ENCODE measurements at regions not wholly inside any gene's neighbourhood (a gene's known extent, or its start where the extent isn't known, plus 50 kb on each side); places are given as distances from the start of the nearest gene placed in this dataset.
"Not testable (repeated sequence)": the region's sequence is repeated elsewhere in the genome, so short reads cannot be mapped to it uniquely, and the experiment has no call there.

DNA sequence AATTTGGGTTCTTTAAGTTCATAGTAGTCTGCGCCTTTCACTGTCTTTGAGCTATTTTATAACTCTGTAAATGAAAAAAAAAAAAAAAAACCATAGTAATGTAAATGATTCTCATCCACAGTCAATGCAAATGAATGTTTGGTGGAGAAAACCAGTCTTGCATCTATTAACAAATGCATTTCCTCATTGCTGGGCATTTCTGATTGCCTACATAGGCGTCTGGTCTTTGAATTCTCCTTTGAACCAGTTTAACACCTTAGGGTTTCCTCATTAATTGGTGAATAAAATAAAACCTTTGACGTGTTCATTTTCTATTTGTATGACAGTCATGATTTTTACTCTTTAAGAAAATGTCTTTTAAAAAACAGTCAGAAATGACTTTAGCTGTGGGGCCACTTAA, 114.8 kb downstream of the C12orf75 start:
- no peaks in the 10 kb centered on the region for H3K36me3 Mint-ChIP-seq
- H3K4me1 Mint-ChIP-seq: no peaks in the 10 kb centered on the region
- H3K27ac Mint-ChIP-seq: no peak overlapping the region
- peaks cover 31% of the 10 kb centered on the region for H3K27me3 Mint-ChIP-seq
- H3K4me3 Mint-ChIP-seq: no peak overlapping the region
- ATAC-seq (ENCODE audit: low read depth) (no peak), DNase-seq (no peak)
- H3K9me3 Mint-ChIP-seq: no peaks in the 10 kb centered on the region
- POLR2A ChIA-PET: no interaction called here

- Mint-ChIP-seq H3K27me3 (peaks cover 28% of the 10 kb centered on the region), H3K9me3 (no peaks in the 10 kb centered on the region), H3K4me1 (no peaks in the 10 kb centered on the region), H3K27ac (no peak overlapping the region), H3K4me3 (no peak overlapping the region), H3K36me3 (no peaks in the 10 kb centered on the region)
- POLR2A ChIA-PET: no interaction called here
- ATAC-seq (ENCODE audit: low read depth): no peak
- DNase-seq: no peak
Observed at GRCh38 chr12:105445649-105446048, 115.2 kb downstream of the C12orf75 start.

DNA sequence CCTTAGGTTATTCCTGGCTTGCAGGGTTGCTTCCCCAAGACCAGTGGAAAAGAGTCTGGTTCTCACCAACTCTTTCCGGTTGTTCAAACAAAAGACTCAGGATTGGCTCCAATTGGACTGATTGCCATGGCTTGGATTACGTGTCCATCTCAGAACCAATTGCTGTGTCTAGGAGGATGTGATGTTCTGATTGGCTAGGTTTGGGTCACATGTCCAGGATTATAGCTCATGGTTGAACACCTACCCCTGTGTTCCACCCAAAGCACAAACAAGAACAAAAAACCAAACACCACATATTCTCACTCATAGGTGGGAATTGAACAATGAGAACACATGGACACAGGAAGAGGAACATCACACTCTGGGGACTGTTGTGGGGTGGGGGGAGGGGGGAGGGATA, 116.0 kb downstream of the C12orf75 start:
- H3K27ac Mint-ChIP-seq; ATAC-seq (ENCODE audit: low read depth); H3K4me1 Mint-ChIP-seq; H3K4me3 Mint-ChIP-seq; H3K9me3 Mint-ChIP-seq; H3K36me3 Mint-ChIP-seq; DNase-seq; POLR2A ChIA-PET: not testable (repeated sequence)
- H3K27me3 Mint-ChIP-seq: peaks cover 30% of the 10 kb centered on the region

DNA sequence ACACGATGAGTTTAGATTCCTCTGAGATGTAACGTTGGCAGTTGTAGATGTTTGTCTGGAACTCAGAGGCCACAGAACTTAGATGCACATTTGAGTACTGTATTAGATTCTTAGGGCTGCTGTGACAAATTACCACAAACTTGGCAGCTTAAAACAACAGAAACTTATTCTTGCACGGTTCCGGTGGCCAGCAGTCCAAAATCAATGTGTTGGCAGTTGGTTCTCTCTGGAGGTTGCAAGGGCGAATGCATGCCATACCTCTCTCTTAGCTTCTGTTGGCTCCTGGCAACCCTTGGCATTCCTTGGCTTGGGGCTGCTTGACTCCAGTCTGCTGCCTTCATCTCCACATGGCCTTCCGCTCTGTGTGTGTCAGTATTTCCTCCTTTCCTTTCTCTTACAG, 118.9 kb downstream of the C12orf75 start:
- no peaks in the 10 kb centered on the region for H3K36me3 Mint-ChIP-seq
- ATAC-seq (ENCODE audit: low read depth) (no peak), DNase-seq (no peak)
- POLR2A ChIA-PET: no interaction called here
- no peaks in the 10 kb centered on the region for H3K4me1 Mint-ChIP-seq
- H3K27me3 Mint-ChIP-seq: peaks cover 15% of the 10 kb centered on the region
- H3K4me3 Mint-ChIP-seq: no peak overlapping the region
- no peak overlapping the region for H3K27ac Mint-ChIP-seq
- H3K9me3 Mint-ChIP-seq: no peaks in the 10 kb centered on the region

GRCh38 chr12:105451211-105451610, 120.7 kb downstream of the C12orf75 start:
- POLR2A ChIA-PET: no interaction called here
- H3K36me3 Mint-ChIP-seq: no peaks in the 10 kb centered on the region
- no peak for DNase-seq
- no peaks in the 10 kb centered on the region for H3K4me1 Mint-ChIP-seq
- H3K9me3 Mint-ChIP-seq: no peaks in the 10 kb centered on the region
- H3K27ac Mint-ChIP-seq: no peak overlapping the region
- peaks cover 15% of the 10 kb centered on the region for H3K27me3 Mint-ChIP-seq
- ATAC-seq (ENCODE audit: low read depth): no peak
- no peak overlapping the region for H3K4me3 Mint-ChIP-seq

GRCh38 chr12:105451798-105452197, 121.3 kb downstream of the C12orf75 start:
- Mint-ChIP-seq H3K9me3 (no peaks in the 10 kb centered on the region), H3K27me3 (peaks cover 16% of the 10 kb centered on the region)

DNA sequence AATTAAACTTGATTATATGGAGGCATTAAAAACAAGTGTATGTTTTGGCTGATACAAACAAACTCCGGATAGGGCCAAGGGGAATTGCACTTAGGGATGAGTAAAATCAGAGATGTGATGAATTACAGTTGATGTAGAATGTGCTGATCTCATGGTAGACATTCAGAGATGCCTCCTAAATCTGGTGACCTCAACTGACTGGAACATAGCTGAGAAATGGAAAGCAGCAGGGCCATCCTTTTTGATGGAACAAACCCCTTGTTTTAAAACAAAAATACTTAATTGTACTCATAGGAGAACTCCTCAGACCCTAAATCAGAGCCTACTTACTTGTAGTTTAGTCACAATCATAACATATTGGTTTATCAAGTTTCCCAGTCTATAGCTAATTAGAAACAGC, 122.8 kb downstream of the C12orf75 start:
- no peaks in the 10 kb centered on the region for H3K4me1 Mint-ChIP-seq
- no peak overlapping the region for H3K4me3 Mint-ChIP-seq
- H3K27me3 Mint-ChIP-seq: peaks cover 20% of the 10 kb centered on the region
- H3K36me3 Mint-ChIP-seq: no peaks in the 10 kb centered on the region
- ATAC-seq (ENCODE audit: low read depth) (no peak), DNase-seq (no peak)
- H3K9me3 Mint-ChIP-seq: no peaks in the 10 kb centered on the region
- no peak overlapping the region for H3K27ac Mint-ChIP-seq
- POLR2A ChIA-PET: no interaction called here

More at GRCh38 chr12:105451798-105452197, 121.3 kb downstream of the C12orf75 start:
- DNase-seq (no peak), ATAC-seq (ENCODE audit: low read depth) (no peak)
- no peak overlapping the region for H3K27ac Mint-ChIP-seq
- POLR2A ChIA-PET: no interaction called here
- no peak overlapping the region for H3K4me3 Mint-ChIP-seq
- H3K36me3 Mint-ChIP-seq: no peaks in the 10 kb centered on the region
- H3K4me1 Mint-ChIP-seq: no peaks in the 10 kb centered on the region

- no peak overlapping the region for H3K4me3 Mint-ChIP-seq
- H3K36me3 Mint-ChIP-seq: no peaks in the 10 kb centered on the region
- POLR2A ChIA-PET: no interaction called here
- no peaks in the 10 kb centered on the region for H3K4me1 Mint-ChIP-seq
- no peak overlapping the region for H3K27ac Mint-ChIP-seq
- ATAC-seq (ENCODE audit: low read depth) (no peak), DNase-seq (no peak)
- H3K9me3 Mint-ChIP-seq: no peaks in the 10 kb centered on the region
- peaks cover 22% of the 10 kb centered on the region for H3K27me3 Mint-ChIP-seq
Observed at GRCh38 chr12:105454688-105455087, 124.2 kb downstream of the C12orf75 start.

DNA sequence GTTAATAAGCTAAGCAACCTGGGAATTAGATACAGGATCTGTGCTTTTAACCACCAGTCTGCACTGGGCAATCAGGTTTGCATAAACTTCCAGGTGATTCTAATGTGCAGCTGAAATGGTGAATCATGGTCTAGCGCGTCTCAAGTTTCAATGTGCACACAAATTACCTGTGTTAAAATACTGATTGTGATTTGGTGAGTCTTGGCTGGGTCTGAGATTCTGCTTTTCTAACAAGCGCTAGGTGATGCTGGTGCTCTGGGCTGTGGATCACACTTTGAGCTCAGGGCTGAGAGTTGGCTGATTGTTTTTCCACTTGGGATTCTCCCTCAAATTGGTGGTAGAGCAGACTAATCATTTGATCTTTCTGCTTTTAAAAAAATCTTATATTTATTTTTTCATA, 124.8 kb downstream of the C12orf75 start:
- no peaks in the 10 kb centered on the region for H3K4me1 Mint-ChIP-seq
- DNase-seq (no peak), ATAC-seq (ENCODE audit: low read depth) (no peak)
- no peak overlapping the region for H3K4me3 Mint-ChIP-seq
- peaks cover 22% of the 10 kb centered on the region for H3K27me3 Mint-ChIP-seq
- POLR2A ChIA-PET: no interaction called here
- H3K27ac Mint-ChIP-seq: no peak overlapping the region
- H3K36me3 Mint-ChIP-seq: no peaks in the 10 kb centered on the region
- H3K9me3 Mint-ChIP-seq: no peaks in the 10 kb centered on the region

DNA sequence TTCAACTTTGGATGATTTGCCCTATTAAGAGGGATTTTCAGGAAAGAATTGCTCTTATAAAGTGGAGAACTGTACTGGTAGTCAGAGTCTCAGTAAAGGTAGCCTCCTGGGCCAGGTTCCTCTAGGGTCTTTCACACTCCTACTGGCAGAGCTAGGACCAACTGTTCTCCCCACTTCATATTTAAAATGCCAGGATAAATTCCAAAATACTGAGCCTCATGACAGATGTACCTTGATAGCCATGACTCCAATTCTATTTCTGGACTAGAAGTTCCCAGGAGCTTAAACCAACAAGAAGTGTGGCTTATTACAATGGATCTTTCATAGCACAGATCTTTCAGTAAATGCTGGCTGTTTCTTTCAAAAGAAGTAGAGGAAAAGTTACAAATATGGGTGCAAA, 126.5 kb downstream of the C12orf75 start:
- ATAC-seq (ENCODE audit: low read depth): no peak
- POLR2A ChIA-PET: no interaction called here
- H3K36me3 Mint-ChIP-seq: no peaks in the 10 kb centered on the region

DNA sequence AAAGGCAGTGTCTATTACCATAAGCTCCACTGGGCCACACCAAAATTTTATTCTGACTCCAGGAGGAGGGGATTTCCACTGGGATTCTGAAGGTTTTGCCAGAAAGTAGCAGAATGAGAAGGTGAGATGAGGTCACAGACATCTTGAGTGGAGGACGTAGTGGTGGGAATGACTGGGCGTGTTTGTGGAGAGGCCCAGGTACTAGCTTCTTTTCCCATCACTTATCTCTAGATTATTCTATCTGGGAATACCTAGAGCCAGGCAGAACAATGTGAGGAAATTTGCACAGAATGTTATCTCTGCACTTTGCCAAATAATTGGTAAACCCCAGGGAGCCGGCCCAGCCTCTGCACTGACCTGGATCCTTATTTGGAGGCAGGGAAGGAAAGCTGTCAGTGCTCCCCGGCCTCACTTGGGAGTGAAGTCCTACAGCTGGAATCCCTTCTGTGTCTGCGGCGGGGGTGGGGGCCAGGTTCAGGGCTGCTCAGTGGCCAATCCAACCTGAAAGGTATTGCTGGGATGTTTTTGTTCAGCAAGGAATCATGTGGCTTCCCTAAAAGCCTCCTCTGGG, 129.4 kb downstream of the C12orf75 start:
- Mint-ChIP-seq H3K27ac (no peak overlapping the region), H3K4me3 (no peak overlapping the region), H3K27me3 (peaks cover 10% of the 10 kb centered on the region), H3K36me3 (no peaks in the 10 kb centered on the region), H3K4me1 (no peaks in the 10 kb centered on the region), H3K9me3 (no peaks in the 10 kb centered on the region)
- POLR2A ChIA-PET: no interaction called here
- ATAC-seq (ENCODE audit: low read depth): no peak
- no peak for DNase-seq

More for the DNA sequence above, 126.5 kb downstream of the C12orf75 start:
- Mint-ChIP-seq H3K4me3 (no peak overlapping the region), H3K9me3 (no peaks in the 10 kb centered on the region), H3K27me3 (peaks cover 16% of the 10 kb centered on the region), H3K4me1 (no peaks in the 10 kb centered on the region), H3K27ac (no peak overlapping the region)
- no peak for DNase-seq

DNA sequence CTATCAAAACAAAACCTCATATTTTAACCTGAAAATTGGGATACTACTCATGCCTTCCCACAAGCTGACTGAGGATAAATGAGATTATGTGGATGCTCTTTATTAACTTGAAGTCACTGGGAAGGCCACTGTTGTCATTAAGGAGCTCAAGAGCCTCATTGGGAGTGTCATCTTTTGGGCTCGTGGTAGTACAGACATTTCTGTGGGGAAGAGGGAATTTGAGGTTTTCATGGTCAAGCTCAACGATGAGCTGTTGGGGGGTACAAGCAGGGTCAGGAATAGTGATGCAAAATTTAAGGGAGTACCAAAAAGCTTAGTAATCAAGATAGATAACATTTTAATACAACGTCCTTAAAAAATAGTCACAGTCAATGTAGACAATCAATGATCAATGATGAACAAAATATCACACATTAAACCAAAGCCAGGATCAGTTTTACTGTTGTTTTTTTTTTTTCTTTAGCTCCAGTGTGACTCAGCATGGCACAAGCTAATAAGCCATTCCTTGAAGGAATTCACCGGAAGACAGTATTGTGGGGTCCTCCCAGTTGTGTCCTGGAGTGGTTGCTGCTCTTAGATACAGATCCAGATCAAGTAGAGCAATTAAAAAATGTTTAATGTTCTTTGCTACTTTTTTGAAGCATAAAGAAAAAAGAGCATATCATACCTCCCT, 130.9 kb downstream of the C12orf75 start:
- POLR2A ChIA-PET: no interaction called here
- H3K4me3 Mint-ChIP-seq: no peak overlapping the region
- no peaks in the 10 kb centered on the region for H3K9me3 Mint-ChIP-seq
- H3K4me1 Mint-ChIP-seq: no peaks in the 10 kb centered on the region
- ATAC-seq (ENCODE audit: low read depth): no peak
- H3K27ac Mint-ChIP-seq: no peak overlapping the region
- peaks cover 10% of the 10 kb centered on the region for H3K27me3 Mint-ChIP-seq
- no peak for DNase-seq
- no peaks in the 10 kb centered on the region for H3K36me3 Mint-ChIP-seq

- Mint-ChIP-seq H3K36me3 (no peaks in the 10 kb centered on the region), H3K4me3 (no peak overlapping the region), H3K9me3 (no peaks in the 10 kb centered on the region), H3K27ac (no peak overlapping the region), H3K4me1 (no peaks in the 10 kb centered on the region), H3K27me3 (peaks cover 5% of the 10 kb centered on the region)
- ATAC-seq (ENCODE audit: low read depth) (no peak), DNase-seq (no peak)
- POLR2A ChIA-PET: no interaction called here
Observed at GRCh38 chr12:105461944-105462762, 131.7 kb downstream of the C12orf75 start.

GRCh38 chr12:105462831-105463230, 132.3 kb downstream of the C12orf75 start:
- peaks cover 3% of the 10 kb centered on the region for H3K27me3 Mint-ChIP-seq
- DNase-seq (no peak), ATAC-seq (ENCODE audit: low read depth) (no peak)
- H3K4me1 Mint-ChIP-seq: no peaks in the 10 kb centered on the region
- no peaks in the 10 kb centered on the region for H3K36me3 Mint-ChIP-seq
- no peaks in the 10 kb centered on the region for H3K9me3 Mint-ChIP-seq
- POLR2A ChIA-PET: no interaction called here
- no peak overlapping the region for H3K4me3 Mint-ChIP-seq
- no peak overlapping the region for H3K27ac Mint-ChIP-seq
